HUDEP-2 (cell line): ENCODE measurements at regions not wholly inside any gene's neighbourhood (a gene's known extent, or its start where the extent isn't known, plus 50 kb on each side); places are given as distances from the start of the nearest gene placed in this dataset.

Experiments used
- DNase-seq, 76 experiments: peaks; one replicate each; lab custom pipeline; 2025; ENCODE audit not compliant: unreplicated experiment in 76 of 76; lab: John Stamatoyannopoulos, UW

DNA sequence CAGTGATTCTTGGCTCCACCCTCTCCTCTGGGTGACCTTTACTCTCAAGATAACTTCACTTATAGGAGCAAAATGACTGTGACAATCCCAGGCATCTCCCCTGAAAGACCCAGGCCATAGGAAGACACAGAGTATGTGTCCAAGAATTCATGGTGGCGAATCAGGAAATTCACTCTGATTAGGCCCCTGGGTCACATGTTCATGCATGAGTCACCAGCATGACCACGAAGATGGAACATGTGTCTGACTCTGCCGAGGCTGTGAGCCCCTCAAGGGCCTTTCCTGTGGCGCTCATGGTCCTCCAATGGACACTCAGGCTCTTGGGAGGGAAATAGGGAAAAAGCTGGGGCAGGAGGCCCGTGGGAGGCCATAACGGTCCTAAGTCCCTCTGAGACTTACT lies 74.0 kb upstream of the TEX51 start:
- no peak for DNase-seq

DNA sequence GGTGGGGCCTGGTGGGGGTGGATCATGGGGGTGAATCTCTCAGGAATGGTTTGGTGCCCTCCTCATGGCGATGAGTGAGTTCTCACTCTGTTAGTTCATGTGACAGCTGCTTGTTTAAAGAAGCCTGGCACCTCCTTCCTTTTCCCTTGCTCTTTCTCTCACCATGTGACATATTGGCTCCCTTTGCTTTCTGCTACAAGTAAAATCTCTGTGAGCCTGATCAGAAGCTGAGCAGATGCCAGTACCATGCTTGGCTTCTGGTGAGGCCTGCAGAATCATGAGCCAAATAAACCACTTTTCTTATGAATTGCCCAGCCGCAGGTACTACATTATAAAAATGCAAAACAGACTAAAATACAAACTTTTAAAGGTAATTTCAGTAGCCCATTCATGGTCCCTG lies 73.4 kb upstream of the TEX51 start:
- no peak for DNase-seq

DNA sequence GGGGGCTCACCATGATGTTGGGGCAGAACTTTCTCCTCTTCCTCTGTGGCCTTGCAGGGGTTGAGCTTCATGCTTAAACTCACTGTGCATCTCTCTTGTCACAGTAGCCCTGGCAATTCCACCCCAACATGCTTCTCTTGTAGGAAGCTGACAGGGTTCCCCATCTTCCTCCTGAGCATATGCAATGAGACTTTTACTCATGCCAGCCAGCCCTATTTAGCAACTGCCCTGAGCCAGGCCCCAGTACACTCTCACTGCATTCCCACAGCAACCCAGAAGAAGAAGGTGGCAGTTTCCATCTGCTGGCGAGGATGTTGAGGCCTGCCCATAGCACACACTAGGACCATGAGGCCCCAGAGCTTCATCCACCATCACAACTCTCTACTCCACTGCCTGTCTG lies 72.2 kb upstream of the TEX51 start:
- no peak for DNase-seq

DNA sequence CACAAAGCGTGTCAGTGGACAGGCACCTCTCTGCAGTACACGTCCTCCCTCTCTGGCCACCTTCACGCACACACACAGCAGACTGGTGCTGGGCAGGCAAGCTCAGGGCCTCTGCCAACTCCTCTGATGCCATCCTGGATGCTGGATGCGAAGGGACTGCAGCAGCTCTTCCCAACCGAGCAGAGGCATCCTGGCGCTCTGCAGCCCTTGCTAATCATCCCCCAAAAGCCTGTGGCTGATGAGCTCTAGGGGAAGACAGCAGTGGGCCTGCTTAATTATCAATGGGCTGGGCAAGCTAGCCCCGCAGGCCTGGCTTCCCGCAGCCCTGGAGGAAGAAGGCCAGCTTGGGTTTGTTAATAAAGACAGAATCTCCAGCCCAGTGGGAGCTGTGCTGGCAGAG lies 71.3 kb upstream of the TEX51 start:
- no peak for DNase-seq

DNA sequence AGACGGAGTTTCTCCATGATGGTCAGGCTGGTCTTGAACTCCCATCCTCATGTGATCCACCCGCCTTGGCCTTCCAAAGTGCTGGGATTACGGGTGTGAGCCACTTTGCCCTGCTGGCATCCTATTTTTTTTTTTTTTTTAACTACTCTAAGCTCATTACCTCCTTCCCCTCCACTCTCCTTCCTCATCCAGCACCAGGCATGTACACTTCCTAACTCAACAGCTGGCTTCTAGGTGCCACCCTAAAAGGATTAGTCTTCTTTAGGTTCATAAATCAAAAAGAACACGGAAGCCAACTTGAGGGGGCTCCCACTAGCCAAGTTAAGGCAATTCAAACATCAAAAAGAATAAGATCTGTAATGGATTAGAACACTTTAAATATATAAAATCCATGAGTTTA lies 70.6 kb upstream of the TEX51 start:
- no peak for DNase-seq

DNA sequence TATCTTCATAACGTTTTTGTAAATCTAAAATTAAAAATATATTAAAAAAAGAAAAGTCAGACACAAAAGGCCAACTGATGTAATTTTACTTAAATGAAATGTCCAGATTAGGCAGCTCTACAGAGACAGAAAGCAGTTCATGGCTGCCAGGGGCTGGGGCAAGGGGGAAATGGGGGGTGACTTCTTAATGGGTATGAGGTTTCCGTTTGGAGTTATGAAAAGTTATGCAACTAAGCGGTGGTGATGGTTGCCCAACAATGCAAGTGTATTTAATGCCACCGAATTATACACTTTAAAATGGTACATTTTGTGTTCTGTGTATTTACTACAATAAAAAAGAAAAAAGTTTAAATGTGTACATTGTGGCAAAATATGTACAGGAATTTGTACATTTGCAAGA lies 70.2 kb upstream of the TEX51 start:
- DNase-seq = no peak

DNA sequence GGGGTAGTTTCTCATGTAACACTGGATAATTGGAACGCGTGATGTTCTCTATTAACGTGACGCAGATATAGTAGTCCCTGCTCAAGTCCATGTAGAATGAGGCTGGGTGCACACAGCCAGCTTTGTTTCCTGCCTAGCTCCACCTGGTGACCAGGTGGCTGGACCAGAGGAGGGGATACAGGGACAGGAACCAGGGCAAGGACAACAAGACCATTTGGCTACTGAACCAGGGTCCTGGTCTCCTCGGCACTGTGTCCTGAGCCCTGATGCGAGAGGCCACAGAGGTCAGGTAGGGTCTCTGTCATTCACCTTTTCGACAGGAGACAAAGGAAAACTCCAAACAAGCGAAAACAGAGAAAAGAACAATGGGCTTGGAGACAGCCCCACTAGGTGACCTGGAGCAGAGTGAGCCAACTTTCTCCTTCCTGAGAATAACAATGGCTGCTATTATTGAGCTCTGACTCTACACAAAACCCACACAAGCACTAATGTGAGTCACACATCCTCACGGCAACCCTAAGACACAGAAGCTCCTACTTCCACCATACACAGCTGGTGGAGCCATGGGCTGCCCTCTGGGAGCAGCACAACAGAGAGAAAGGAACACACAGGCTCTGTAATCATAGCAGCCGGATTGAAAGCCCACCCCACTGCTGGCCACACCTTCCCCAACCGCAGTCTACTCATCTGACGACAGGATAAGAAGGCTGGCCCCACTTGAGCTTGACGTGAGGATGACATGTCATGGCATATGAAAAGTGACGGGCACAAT lies 67.3 kb upstream of the TEX51 start:
- DNase-seq = no peak

DNA sequence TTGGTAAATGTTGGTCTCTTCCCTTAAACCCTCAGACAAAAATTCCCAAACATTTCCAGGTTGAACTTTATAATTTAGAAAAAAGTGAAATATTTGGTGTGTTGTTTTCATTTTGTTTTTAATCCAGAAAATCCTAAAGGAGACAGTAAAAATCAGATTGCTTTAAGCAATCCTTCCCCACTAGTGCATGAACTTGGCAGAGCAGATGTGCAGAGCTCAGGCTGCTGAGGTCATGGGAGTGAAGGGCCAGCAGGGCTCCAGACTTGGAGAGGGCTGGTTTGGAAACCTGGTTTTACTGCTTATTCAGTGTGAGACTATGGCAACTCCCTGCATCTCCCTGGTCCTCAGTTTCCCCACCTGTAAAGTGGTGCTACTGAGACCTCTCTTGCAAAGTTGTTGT lies 66.7 kb upstream of the TEX51 start:
- no peak for DNase-seq

DNA sequence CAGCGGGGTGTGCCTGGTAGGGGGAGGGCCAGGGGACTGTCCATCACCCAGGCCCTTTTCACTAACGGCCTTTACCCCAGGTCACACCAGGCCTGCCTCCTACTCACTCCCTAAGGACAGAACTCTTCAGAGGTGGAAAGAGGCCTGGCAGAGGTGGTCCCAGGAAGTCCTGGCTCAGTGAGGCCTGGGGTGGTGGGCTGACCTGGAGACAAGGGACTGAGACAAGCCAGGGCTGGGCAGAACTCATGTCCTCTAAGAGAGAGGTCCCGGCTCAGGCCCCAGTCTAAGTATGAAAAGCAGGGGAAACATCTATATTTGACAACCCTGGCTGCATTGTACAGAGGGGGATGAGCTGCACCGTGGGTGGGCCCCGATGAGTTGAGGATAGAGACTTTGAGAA lies 65.9 kb upstream of the TEX51 start:
- DNase-seq = no peak

DNA sequence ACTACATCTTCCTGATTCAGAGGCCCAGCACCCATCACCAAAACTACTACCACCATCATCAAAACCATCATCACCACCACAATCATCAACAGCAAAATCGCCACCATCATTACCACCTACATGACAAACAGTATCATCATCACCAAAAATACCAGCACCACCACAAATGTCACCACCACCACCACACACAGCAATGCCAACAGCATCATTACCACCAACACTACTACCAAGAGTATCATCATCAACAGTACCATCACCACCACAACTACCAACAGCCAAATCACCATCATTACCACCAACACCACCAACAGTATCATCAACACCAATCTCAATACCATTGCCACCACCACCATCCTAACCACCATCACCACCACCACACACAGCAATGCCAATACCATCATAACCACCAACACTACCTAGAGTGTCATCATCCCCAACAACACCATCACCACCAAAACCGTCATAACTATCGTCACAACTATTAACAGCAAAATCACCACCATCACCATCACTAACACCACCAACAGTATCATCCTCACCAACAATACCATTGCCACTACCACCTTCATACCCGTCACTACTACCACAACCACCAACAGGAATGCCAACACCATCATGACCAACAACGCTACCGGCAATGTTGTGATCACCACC lies 64.6 kb upstream of the TEX51 start:
- DNase-seq = no peak

DNA sequence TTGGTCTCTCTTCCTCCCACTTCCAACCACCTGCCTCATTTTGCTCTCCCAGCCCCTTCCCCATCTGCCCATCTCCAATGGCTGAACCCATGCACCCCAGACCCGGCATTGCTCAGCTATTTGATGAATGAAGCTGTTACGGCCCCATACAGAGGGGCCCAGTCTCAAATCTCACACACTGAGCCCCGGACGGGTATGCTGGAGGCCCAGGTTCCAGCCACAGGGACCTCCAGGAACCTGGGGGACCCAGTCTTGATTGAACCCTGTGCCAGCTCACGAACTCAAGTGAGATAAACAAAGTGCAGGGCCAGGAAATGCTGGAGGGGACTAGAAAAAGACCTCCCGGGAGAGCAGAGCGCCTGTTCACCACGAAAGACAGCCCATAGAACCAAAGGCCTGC lies 63.4 kb upstream of the TEX51 start:
- DNase-seq = no peak

DNA sequence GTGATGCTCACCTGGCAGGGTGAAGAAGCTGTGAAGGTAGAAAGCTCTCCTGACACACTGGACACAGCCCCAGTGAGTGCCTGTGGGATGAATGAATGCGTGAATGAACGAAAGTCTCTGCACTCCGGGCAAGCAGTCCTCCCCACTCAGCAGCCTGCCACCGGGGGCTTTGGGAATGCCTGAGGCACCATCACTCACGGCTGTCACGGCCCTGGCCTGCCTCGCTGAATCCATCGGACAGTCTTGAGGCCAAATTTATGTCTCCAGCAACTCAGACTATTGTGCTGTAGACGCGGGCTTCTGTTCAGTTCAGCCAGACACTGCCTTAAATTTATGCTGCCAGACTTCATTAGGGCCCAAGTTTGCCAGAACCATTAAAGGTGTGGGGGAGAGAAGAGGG lies 62.9 kb upstream of the TEX51 start:
- DNase-seq = no peak

DNA sequence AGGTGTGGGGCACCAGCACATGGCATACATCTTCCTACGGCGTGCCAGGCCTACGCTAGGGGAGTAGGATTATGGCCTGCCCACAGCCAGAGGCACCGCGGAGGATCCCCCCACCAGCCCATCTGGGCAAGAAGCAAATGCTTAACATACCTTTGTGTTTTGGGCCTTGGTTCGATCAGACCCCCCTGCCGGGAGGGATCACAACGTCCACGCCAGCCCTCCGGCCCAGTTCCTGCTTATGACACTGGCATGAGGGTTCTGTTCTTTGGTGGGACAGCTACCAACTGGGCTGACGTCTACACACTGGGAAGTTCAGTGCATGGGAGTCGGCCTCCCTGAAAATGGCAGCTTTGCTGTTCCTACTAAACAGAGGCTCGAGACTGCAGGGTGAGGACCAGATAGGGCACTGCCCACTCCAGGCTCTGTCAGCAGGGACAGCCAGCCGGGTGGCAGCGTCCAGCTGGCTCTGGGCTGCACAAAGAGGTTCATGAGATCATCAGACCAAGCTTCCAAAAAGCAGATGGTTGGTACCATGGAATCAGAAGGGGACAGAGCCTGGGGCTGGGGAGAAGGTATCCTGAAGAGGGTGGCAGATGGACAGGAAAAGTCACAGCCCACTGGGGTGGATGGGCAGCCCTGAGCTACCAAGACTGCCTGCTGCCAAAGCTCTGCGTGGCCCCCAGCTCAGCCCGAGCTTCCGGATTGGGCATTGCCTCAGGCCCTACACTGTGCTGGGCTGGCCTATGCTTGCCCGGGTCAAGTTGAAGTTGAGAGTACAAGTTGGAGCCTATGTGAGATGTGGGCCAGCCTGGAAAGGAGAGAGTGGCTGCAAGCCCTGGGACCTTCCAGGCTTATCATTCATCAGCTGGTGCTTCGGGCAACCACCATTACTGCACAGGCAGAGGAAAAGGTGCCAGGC lies 61.7 kb upstream of the TEX51 start:
- DNase-seq = no peak

DNA sequence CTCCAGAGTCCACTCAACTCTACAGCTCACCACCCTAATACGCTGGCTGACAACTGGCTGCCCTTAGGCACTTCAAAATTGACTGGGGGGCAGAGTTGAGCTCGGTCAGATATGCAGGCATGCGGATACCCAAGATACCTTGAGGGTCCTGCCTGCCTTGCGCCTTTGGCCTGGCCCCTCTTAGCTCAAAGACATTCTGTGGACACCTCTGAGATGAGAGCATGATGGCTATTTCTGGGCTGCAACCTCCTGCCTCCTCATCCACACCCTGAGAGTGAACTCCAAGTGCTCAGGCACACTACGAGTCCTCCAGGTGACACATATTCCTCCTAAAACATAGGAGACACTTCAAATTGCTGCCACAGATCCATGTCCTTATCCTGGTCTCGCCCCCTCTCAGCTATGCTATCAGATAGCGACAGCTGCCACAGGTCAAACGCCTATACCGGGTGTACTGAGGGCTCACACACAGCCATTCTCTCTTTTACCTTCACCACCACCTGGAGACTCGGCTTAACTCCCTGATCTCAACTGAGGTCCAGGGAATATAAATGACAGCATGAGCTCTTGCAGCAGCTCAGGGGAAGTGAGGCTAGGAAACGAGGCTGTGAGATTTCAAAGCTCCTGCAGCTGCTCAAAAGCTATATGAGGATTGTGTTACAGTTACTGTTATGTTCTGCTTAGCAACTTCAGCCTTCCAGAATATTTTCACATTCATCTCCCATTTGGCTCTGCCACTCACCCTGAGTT lies 60.5 kb upstream of the TEX51 start:
- no peak for DNase-seq

DNA sequence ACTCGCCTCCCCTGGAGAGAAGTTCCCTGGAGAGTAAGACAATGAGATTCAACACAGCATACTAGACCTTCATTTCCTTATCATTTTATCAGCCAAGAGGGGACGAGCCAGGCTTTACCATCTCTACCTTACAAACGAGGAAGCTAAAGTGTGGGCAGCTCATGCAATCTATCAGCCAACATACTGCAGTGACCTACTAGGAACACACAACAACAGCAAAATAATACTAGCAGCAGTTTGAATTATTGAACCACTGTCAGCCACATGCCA lies 60.0 kb upstream of the TEX51 start:
- DNase-seq = no peak

DNA sequence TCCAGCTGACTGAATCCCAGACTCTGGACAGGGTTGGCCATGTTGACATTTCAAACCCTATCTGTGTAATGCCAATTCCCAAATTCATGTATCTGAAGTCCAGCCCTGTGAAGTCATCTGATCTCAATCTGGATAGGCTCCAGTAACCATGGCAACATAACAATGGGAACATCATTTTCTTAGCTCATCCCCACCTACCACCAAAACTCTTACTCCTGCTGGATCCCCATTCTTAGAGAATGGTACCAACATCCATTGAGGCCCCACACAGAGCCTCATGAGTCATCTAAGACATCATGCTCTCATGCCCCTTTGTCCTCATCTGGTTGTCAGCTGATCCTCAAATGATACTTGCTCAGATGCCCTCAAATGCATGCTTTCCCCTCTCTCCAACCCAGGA lies 58.9 kb upstream of the TEX51 start:
- no peak for DNase-seq

DNA sequence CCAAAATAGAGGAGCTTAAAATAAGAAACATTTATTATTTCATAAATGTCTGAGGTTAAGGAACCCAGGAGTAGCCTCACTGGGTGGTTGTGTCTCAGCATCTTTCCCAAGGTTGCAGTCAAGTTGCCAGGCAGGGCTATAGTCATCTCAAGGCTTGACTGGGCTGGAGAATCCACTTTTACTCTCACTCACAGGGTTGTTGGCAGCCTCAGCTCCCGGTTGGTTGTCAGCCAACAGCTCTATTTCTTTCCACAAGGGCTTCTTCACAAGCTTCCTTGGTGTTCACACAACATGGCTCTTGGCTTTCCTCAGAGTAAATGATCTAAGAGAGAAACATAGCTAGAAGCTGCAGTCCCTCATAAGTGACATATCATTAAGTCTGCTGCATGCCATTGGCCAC lies 55.6 kb upstream of the TEX51 start:
- no peak for DNase-seq

DNA sequence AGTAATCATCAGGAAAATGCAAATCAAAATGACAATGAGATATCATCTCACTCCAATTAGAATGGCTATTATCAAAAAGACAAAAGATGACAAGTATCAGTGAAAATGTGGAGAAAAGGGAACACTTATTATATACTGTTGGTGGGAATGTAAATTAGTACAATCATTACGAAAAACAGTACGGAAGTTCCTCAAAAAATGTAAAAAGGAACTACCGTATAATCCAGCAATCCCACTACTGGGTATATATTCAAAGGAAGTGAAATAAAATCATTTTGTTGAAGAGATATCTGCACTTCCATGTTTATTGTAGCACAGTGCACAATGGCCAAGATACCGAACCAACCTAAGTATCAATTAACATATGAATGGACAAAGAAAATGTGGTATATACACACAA lies 52.4 kb upstream of the TEX51 start:
- no peak for DNase-seq
